Neural cell (in vitro differentiated cells): ENCODE measurements at regions not wholly inside any gene's neighbourhood (a gene's known extent, or its start where the extent isn't known, plus 50 kb on each side); places are given as distances from the start of the nearest gene placed in this dataset.

Experiments
- H2AFZ ChIP-seq: fragments of 200-600, 300-800 bp; sonication (generic), shearing (Covaris generic); 2 replicates; pipeline ENCODE4 v1.6.0; 2014; ENCODE audit warnings: low read depth, mild to moderate bottlenecking, antibody characterized with exemption, low read length, moderate library complexity
- H3F3A ChIP-seq: fragments of 200-600 bp; shearing (Covaris generic); 2 replicates; pipeline ENCODE4 v1.6.1; 2016; ENCODE audit warnings: mild to moderate bottlenecking, moderate library complexity, mixed read lengths, antibody characterized with exemption, low read length; ENCODE audit not compliant: insufficient read depth, poor library complexity, severe bottlenecking
- H3K27ac ChIP-seq: fragments of 200-600, 300-800 bp; sonication (generic), shearing (Covaris generic); 2 replicates; pipeline ENCODE4 v1.5.1; 2014; ENCODE audit warnings: mild to moderate bottlenecking, low read length, moderate library complexity
- H3K27me3 ChIP-seq: fragments of 300-800, 200-600 bp; sonication (generic), shearing (Covaris generic); 2 replicates; pipeline ENCODE4 v1.6.0; 2014; ENCODE audit warnings: mild to moderate bottlenecking, low read depth, low read length, moderate library complexity; ENCODE audit not compliant: insufficient read depth
- H3K36me3 ChIP-seq: fragments of 300-800, 200-600 bp; sonication (generic), shearing (Covaris generic); 2 replicates; pipeline ENCODE4 v1.5.1; 2014; ENCODE audit warnings: mild to moderate bottlenecking, antibody characterized with exemption, low read length, moderate library complexity; ENCODE audit not compliant: insufficient read depth
- H3K4me2 ChIP-seq: fragments of 300-800, 200-600 bp; sonication (generic), shearing (Covaris generic); 2 replicates; pipeline ENCODE4 v1.6.0; 2014; ENCODE audit warnings: mild to moderate bottlenecking, low read length
- H3K4me3 ChIP-seq: fragments of 300-800, 200-600 bp; sonication (generic), shearing (Covaris generic); 2 replicates; pipeline ENCODE4 v1.5.1; 2014; ENCODE audit warnings: mild to moderate bottlenecking, low read length, moderate library complexity
- H3K79me2 ChIP-seq: fragments of 200-600 bp; shearing (Covaris generic); replicated peaks from 2 replicates; pipeline ENCODE4 v1.6.0; 2014; ENCODE audit warnings: mild to moderate bottlenecking, low read length, moderate library complexity; ENCODE audit not compliant: insufficient read depth
- H3K9ac ChIP-seq: fragments of 300-800, 200-600 bp; sonication (generic), shearing (Covaris generic); 2 replicates; pipeline ENCODE4 v1.6.1; 2016; ENCODE audit warnings: mild to moderate bottlenecking, low read length, mixed read lengths
- H3K9me2 ChIP-seq: fragments of 200-600 bp; shearing (Covaris generic); 2 replicates; pipeline ENCODE4 v1.6.1; 2016; ENCODE audit warnings: mild to moderate bottlenecking, low read length, mixed read lengths; ENCODE audit not compliant: insufficient read depth
- H3K9me3 ChIP-seq: fragments of 200-600, 300-800 bp; sonication (generic), shearing (Covaris generic); 2 replicates; pipeline ENCODE4 v1.6.1; 2016; ENCODE audit warnings: mild to moderate bottlenecking, mixed run types, low read length, moderate library complexity, mixed read lengths
- H4K20me1 ChIP-seq: fragments of 200-600 bp; shearing (Covaris generic); 2 replicates; pipeline ENCODE4 v1.6.1; 2016; ENCODE audit warnings: mild to moderate bottlenecking, mixed run types; ENCODE audit not compliant: insufficient read depth
- CTCF ChIP-seq: fragments of 450-650 bp; IDR thresholded peaks from 2 replicates; pipeline ENCODE4 v1.5.1; 2014; ENCODE audit warnings: antibody characterized with exemption, mild to moderate bottlenecking, moderate library complexity; ENCODE audit not compliant: poor library complexity, severe bottlenecking
- EP300 ChIP-seq: fragments of 450-650 bp; conservative IDR thresholded peaks from 2 replicates; pipeline ENCODE4 v1.6.1; 2014; ENCODE audit warnings: antibody characterized with exemption, mild to moderate bottlenecking, moderate library complexity; ENCODE audit not compliant: poor library complexity, severe bottlenecking
- EZH2 ChIP-seq: fragments of 200-600, 300-800 bp; shearing (Covaris generic), sonication (generic); IDR thresholded peaks from 2 replicates; pipeline ENCODE4 v1.6.1; 2014; ENCODE audit warnings: antibody characterized with exemption, low read length, borderline replicate concordance, mild to moderate bottlenecking; ENCODE audit not compliant: insufficient read depth, poor library complexity, severe bottlenecking
- MXI1 ChIP-seq: fragments of 450-650 bp; conservative IDR thresholded peaks from 2 replicates; pipeline ENCODE4 v1.6.1; 2014; ENCODE audit warnings: antibody characterized with exemption, mild to moderate bottlenecking; ENCODE audit not compliant: poor library complexity, severe bottlenecking
- POLR2AphosphoS5 ChIP-seq: IDR thresholded peaks from 2 replicates; pipeline ENCODE4 v1.6.1; 2012
- RAD21 ChIP-seq: fragments of 450-650 bp; conservative IDR thresholded peaks from 2 replicates; pipeline ENCODE4 v1.6.1; 2014; ENCODE audit warnings: antibody characterized with exemption, mild to moderate bottlenecking, moderate library complexity
- SMC3 ChIP-seq: fragments of 450-650 bp; conservative IDR thresholded peaks from 2 replicates; pipeline ENCODE4 v1.6.1; 2014; ENCODE audit warnings: antibody characterized with exemption, mild to moderate bottlenecking, moderate library complexity; ENCODE audit not compliant: poor library complexity
- TAF1 ChIP-seq: IDR thresholded peaks from 2 replicates; pipeline ENCODE4 v1.6.1; 2012; ENCODE audit warnings: low read depth
- TF ChIP-seq, protein P1 (sequence below): IDR thresholded peaks from 2 replicates; pipeline ENCODE4 v1.6.1; 2012; ENCODE audit warnings: borderline replicate concordance

GRCh38 chr2:122322815-122323214 is 567.4 kb downstream of the TSN start:
- H3K4me2 ChIP-seq: no peak overlapping the region
- no peak overlapping the region for H3K9ac ChIP-seq
- no peaks in the 10 kb centered on the region for H3K36me3 ChIP-seq
- TF ChIP-seq RAD21 (no peak), TAF1 (no peak), CTCF (no peak), POLR2AphosphoS5 (no peak), SMC3 (no peak), EZH2 (no peak), EP300 (no peak), MXI1 (no peak)
- TF ChIP-seq, protein P1, sequence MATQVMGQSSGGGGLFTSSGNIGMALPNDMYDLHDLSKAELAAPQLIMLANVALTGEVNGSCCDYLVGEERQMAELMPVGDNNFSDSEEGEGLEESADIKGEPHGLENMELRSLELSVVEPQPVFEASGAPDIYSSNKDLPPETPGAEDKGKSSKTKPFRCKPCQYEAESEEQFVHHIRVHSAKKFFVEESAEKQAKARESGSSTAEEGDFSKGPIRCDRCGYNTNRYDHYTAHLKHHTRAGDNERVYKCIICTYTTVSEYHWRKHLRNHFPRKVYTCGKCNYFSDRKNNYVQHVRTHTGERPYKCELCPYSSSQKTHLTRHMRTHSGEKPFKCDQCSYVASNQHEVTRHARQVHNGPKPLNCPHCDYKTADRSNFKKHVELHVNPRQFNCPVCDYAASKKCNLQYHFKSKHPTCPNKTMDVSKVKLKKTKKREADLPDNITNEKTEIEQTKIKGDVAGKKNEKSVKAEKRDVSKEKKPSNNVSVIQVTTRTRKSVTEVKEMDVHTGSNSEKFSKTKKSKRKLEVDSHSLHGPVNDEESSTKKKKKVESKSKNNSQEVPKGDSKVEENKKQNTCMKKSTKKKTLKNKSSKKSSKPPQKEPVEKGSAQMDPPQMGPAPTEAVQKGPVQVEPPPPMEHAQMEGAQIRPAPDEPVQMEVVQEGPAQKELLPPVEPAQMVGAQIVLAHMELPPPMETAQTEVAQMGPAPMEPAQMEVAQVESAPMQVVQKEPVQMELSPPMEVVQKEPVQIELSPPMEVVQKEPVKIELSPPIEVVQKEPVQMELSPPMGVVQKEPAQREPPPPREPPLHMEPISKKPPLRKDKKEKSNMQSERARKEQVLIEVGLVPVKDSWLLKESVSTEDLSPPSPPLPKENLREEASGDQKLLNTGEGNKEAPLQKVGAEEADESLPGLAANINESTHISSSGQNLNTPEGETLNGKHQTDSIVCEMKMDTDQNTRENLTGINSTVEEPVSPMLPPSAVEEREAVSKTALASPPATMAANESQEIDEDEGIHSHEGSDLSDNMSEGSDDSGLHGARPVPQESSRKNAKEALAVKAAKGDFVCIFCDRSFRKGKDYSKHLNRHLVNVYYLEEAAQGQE: no peak
- no peaks in the 10 kb centered on the region for H3K27me3 ChIP-seq
- no peaks in the 10 kb centered on the region for H3K9me2 ChIP-seq
- H3K27ac ChIP-seq: no peak overlapping the region
- no peaks in the 10 kb centered on the region for H3K9me3 ChIP-seq
- H3F3A ChIP-seq: no peaks in the 10 kb centered on the region
- H3K4me3 ChIP-seq: no peak overlapping the region
- no peaks in the 10 kb centered on the region for H4K20me1 ChIP-seq
- no peak overlapping the region for H2AFZ ChIP-seq
- H3K79me2 ChIP-seq: no peaks in the 10 kb centered on the region

DNA sequence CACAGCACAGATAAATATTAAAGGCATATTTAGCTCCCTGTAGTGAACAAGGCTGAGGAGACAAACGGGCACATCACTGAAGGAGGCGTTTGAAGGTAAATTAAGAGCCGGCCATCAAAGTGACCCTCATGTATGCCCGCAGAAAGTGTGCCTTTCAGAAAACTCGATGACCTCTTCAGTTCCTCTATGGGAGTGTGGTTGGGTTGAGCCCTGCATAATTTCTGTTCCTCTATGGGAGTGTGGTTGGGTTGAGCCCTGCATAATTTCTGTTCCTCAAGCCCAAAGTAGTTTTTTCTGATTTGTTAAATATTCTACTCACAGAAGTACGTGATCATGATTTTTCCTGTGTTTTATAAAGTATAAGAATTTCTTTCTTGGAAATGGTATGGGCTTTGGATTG is 568.5 kb downstream of the TSN start:
- no peak overlapping the region for H3K4me3 ChIP-seq
- no peak overlapping the region for H3K4me2 ChIP-seq
- H4K20me1 ChIP-seq: no peaks in the 10 kb centered on the region
- TF ChIP-seq EZH2 (no peak), POLR2AphosphoS5 (no peak), SMC3 (no peak), RAD21 (no peak), MXI1 (no peak), CTCF (no peak), EP300 (no peak), TAF1 (no peak)
- TF ChIP-seq, protein P1: no peak
- H3K36me3 ChIP-seq: no peaks in the 10 kb centered on the region
- no peak overlapping the region for H3K27ac ChIP-seq
- H3K9me2 ChIP-seq: no peaks in the 10 kb centered on the region
- no peaks in the 10 kb centered on the region for H3K27me3 ChIP-seq
- no peak overlapping the region for H3K9ac ChIP-seq
- no peaks in the 10 kb centered on the region for H3K9me3 ChIP-seq
- no peaks in the 10 kb centered on the region for H3F3A ChIP-seq
- no peaks in the 10 kb centered on the region for H3K79me2 ChIP-seq
- H2AFZ ChIP-seq: no peak overlapping the region
